CD4-positive, alpha-beta memory T cell (primary cell): ENCODE measurements at regions not wholly inside any gene's neighbourhood (a gene's known extent, or its start where the extent isn't known, plus 50 kb on each side); places are given as distances from the start of the nearest gene placed in this dataset.

Experiments used
- CTCF ChIA-PET: fragments of 350-600 bp; sonication (Branson Sonifier 250); formaldehyde crosslinking; loops from one replicate; lab custom pipeline; 2021; ENCODE audit warnings: inconsistent platforms; ENCODE audit not compliant: partially characterized antibody; lab: Charles Lee
- POLR2A ChIA-PET: fragments of 350-600 bp; sonication (Branson Sonifier 250); formaldehyde crosslinking; loops from one replicate; lab custom pipeline; 2021; ENCODE audit not compliant: partially characterized antibody; lab: Charles Lee
- DNase-seq, 5 donors: peaks; one replicate each; pipeline versions ENCODE4 v3.0.0 to v3.0.0-alpha.2; 2020 to 2022; ENCODE audit warnings: mixed read lengths in 1 of 5
- H3K27ac ChIP-seq: one replicate; pipeline ENCODE4 v1.7.0; 2013; ENCODE audit warnings: low read depth, low read length
- H3K27me3 ChIP-seq: 2 replicates; pipeline ENCODE4 v1.7.0; 2013; ENCODE audit warnings: mild to moderate bottlenecking, low read length, moderate library complexity; ENCODE audit not compliant: insufficient read depth
- H3K36me3 ChIP-seq: 2 replicates; pipeline ENCODE4 v1.7.0; 2013; ENCODE audit warnings: mild to moderate bottlenecking, low read length, moderate library complexity; ENCODE audit not compliant: insufficient read depth
- H3K4me1 ChIP-seq: 2 replicates; pipeline ENCODE4 v1.7.0; 2013; ENCODE audit warnings: mild to moderate bottlenecking, low read length, moderate library complexity; ENCODE audit not compliant: insufficient read depth
- H3K4me3 ChIP-seq, 2 donors: one replicate each; pipeline ENCODE4 v1.7.0; 2013; ENCODE audit warnings: low read length in 2 of 2, mild to moderate bottlenecking in 1 of 2
- H3K9me3 ChIP-seq, 2 donors: one replicate each; pipeline ENCODE4 v1.7.0; 2013; ENCODE audit warnings: low read length in 2 of 2, control low read depth in 1 of 2; ENCODE audit not compliant: control insufficient read depth in 1 of 2
- H3K27ac Mint-ChIP-seq, 7 donors: one replicate each; pipeline ENCODE4 v1.8.0; 2020 to 2021; ENCODE audit warnings: mixed read lengths in 7 of 7, mild to moderate bottlenecking in 6 of 7, inconsistent platforms in 3 of 7, moderate library complexity in 3 of 7
- H3K27me3 Mint-ChIP-seq, 2 donors: one replicate each; pipeline ENCODE4 v1.8.0; 2020 to 2021; ENCODE audit warnings: mixed read lengths in 2 of 2
- H3K36me3 Mint-ChIP-seq, 2 donors: one replicate each; pipeline ENCODE4 v1.8.0; 2020 to 2021; ENCODE audit warnings: mixed read lengths in 2 of 2, inconsistent platforms in 1 of 2, mild to moderate bottlenecking in 1 of 2
- H3K4me1 Mint-ChIP-seq, 4 donors: one replicate each; pipeline ENCODE4 v1.8.0; 2020 to 2021; ENCODE audit warnings: mixed read lengths in 4 of 4, mild to moderate bottlenecking in 1 of 4
- H3K4me3 Mint-ChIP-seq, 8 donors: one replicate each; pipeline ENCODE4 v1.8.0; 2020 to 2021; ENCODE audit warnings: mixed read lengths in 8 of 8, mild to moderate bottlenecking in 7 of 8, moderate library complexity in 6 of 8, inconsistent platforms in 3 of 8
- H3K9me3 Mint-ChIP-seq, 8 donors: one replicate each; pipeline ENCODE4 v1.8.0; 2020 to 2021; ENCODE audit warnings: mixed read lengths in 8 of 8, mild to moderate bottlenecking in 5 of 8, inconsistent platforms in 3 of 8, moderate library complexity in 1 of 8
- intact Hi-C: fragments of 100-400 bp; cut with micrococcal nuclease; formaldehyde crosslinking; loops from one replicate; pipeline ENCODE4 v1.15.1; 2023

GRCh38 chr11:113534625-113535024, 59.4 kb upstream of the DRD2 start:
- intact Hi-C loops: loop anchor here (5.0 kb wide), 1 partner anchor 728 kb away; no protein-coding TSS in a partner anchor
- H3K36me3 Mint-ChIP-seq: no peaks in the 10 kb centered on the region

GRCh38 chr11:113533425-113533698, 58.2 kb upstream of the DRD2 start:
- H3K27ac Mint-ChIP-seq: no peak overlapping the region
- Histone ChIP-seq H3K4me1 (no peaks in the 10 kb centered on the region), H3K9me3 (no peaks in the 10 kb centered on the region), H3K27ac (no peak overlapping the region), H3K36me3 (no peaks in the 10 kb centered on the region), H3K27me3 (no peaks in the 10 kb centered on the region), H3K4me3 (no peak overlapping the region)
- no peaks in the 10 kb centered on the region for H3K9me3 Mint-ChIP-seq
- DNase-seq: no peak
- H3K27me3 Mint-ChIP-seq: peaks cover 10 to 21% of the 10 kb centered on the region in 2 donors
- POLR2A ChIA-PET: no interaction called here
- CTCF ChIA-PET: interaction anchor here (0.5 to 5.8 kb wide), 11 partner anchors 8 to 1461 kb away, joined by 3 to 61 read pairs (median 4); no protein-coding TSS in a partner anchor
- H3K4me1 Mint-ChIP-seq: peaks cover 0 to 2% (median 0%) of the 10 kb centered on the region in 4 donors
- H3K36me3 Mint-ChIP-seq: no peaks in the 10 kb centered on the region
- no peak overlapping the region for H3K4me3 Mint-ChIP-seq
- intact Hi-C loops: loop anchor here (5.0 kb wide), 1 partner anchor 729 kb away; no protein-coding TSS in a partner anchor

More at GRCh38 chr11:113534625-113535024, 59.4 kb upstream of the DRD2 start:
- Mint-ChIP-seq H3K9me3 (no peaks in the 10 kb centered on the region), H3K4me1 (peaks cover 0 to 2% (median 0%) of the 10 kb centered on the region in 4 donors), H3K27ac (no peak overlapping the region), H3K27me3 (peaks cover 10 to 22% of the 10 kb centered on the region in 2 donors), H3K4me3 (no peak overlapping the region)
- H3K27me3 ChIP-seq: no peaks in the 10 kb centered on the region
- H3K4me1 ChIP-seq: no peaks in the 10 kb centered on the region
- DNase-seq: no peak
- no peak overlapping the region for H3K27ac ChIP-seq
- H3K36me3 ChIP-seq: no peaks in the 10 kb centered on the region
- ChIA-PET POLR2A (no interaction called here), CTCF (interaction anchor here (1.0 to 5.8 kb wide), 4 partner anchors 14 to 236 kb away, joined by 3 to 43 read pairs (median 6); no protein-coding TSS in a partner anchor)
- H3K4me3 ChIP-seq: no peak overlapping the region
- no peaks in the 10 kb centered on the region for H3K9me3 ChIP-seq

DNA sequence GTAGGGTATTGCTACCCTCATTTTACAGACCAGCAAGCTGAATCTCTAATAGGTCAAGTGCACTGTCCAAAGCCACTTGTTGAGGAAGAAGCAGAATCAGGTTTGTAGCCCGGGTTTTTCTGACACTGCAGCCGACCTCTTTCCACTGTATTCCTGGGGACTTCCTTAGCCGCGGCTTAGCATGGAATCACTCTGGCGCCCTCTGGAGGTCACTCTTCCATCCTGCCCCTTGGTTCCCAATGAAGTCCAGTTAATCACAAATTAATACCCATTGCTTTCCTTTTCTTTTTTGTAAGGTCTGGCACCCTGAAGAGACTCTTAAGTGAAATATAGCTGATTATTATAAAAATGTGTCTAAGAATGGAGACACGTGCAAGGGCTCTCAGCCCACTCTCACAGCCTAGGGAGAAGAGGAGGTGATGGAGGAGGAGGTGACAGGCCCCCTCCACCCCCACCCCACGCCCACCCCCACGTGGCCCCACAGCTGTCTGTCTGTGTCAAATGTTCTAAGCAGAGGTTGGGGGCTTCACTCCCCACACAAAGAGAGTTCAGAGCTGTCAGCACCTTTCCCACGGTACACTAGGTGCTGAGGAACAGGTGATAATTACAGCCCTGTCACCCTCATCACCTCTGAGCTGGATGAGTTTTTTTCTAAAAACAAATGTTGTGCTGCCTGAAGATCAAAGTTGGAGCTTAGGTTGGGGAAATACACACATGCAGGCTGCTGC, 57.7 kb upstream of the DRD2 start:
- H3K4me1 Mint-ChIP-seq: peaks cover 0 to 2% (median 0%) of the 10 kb centered on the region in 4 donors
- H3K27me3 Mint-ChIP-seq: peaks cover 6 to 18% of the 10 kb centered on the region in 2 donors
- POLR2A ChIA-PET: no interaction called here
- no peaks in the 10 kb centered on the region for H3K27me3 ChIP-seq
- H3K27ac Mint-ChIP-seq: no peak overlapping the region
- no peaks in the 10 kb centered on the region for H3K9me3 Mint-ChIP-seq
- no peak overlapping the region for H3K27ac ChIP-seq
- no peaks in the 10 kb centered on the region for H3K4me1 ChIP-seq
- intact Hi-C loops: loop anchor here (5.0 kb wide), 1 partner anchor 729 kb away; no protein-coding TSS in a partner anchor
- H3K36me3 ChIP-seq: no peaks in the 10 kb centered on the region
- CTCF ChIA-PET: interaction anchor here (0.5 to 5.8 kb wide), 9 partner anchors 9 to 1460 kb away, joined by 3 to 61 read pairs (median 5); no protein-coding TSS in a partner anchor
- DNase-seq: peak; percentile 19 to 42 (median 34)
- H3K9me3 ChIP-seq: no peaks in the 10 kb centered on the region
- peak overlapping the region in 1 of 8 donors; percentile 32 for H3K4me3 Mint-ChIP-seq
- no peak overlapping the region for H3K4me3 ChIP-seq
- H3K36me3 Mint-ChIP-seq: no peaks in the 10 kb centered on the region

DNA sequence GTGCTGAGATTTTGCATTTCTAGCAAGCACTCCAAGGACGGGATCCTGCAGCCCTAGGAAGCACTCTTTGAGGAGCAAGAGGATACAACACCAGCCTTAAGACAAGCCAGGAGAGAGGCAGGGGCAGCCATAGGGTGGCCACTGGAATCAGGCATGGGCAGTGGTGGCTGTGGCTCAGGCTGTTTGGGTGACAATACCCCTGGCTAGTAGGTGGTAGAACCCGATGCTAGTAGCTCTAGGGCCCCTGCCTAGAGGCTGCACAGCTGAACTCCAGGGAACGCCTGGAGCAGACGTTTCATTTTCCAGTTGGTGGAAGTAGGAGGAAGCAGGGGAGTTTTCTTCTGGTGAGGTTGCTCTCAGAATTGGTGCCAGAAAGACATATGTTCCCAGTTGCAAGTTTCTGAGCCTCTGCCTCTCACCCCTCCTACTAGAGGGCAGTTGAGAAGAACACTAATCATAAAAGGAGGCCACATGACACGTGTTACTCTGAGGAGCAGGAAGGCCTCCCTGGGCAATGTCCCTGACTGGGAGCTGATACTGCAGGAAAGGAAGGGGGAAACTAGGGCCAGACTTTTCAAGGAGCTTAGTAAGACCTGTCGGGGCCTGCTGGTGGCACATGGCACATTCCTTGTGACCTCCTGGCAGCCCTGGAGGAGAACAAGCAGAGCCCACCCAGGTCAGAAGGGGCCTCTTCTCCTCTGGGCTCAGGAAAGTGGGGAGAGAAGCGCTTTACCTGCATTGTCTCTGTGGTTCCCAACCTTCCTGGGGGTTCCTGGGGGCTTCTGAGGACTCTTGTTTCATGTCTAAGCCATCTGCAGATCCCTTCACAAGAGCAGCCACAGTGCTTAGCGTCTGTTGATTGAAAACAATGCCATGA, 56.6 kb upstream of the DRD2 start:
- no peaks in the 10 kb centered on the region for H3K9me3 ChIP-seq
- H3K9me3 Mint-ChIP-seq: no peaks in the 10 kb centered on the region
- peaks cover 0 to 2% (median 0%) of the 10 kb centered on the region in 4 donors for H3K4me1 Mint-ChIP-seq
- DNase-seq: no peak
- H3K4me3 Mint-ChIP-seq: no peak overlapping the region
- H3K36me3 Mint-ChIP-seq: no peaks in the 10 kb centered on the region
- ChIA-PET POLR2A (no interaction called here), CTCF (interaction anchor here (1.1 to 5.8 kb wide), 9 partner anchors 8 to 1312 kb away, joined by 3 to 61 read pairs (median 5); no protein-coding TSS in a partner anchor)
- no peaks in the 10 kb centered on the region for H3K36me3 ChIP-seq
- H3K27ac Mint-ChIP-seq: no peak overlapping the region
- intact Hi-C loops: loop anchor here (5.0 kb wide), 1 partner anchor 730 kb away; no protein-coding TSS in a partner anchor
- H3K27me3 Mint-ChIP-seq: peaks cover 6 to 13% of the 10 kb centered on the region in 2 donors
- H3K27me3 ChIP-seq: no peaks in the 10 kb centered on the region
- H3K4me3 ChIP-seq: no peak overlapping the region
- no peaks in the 10 kb centered on the region for H3K4me1 ChIP-seq
- H3K27ac ChIP-seq: no peak overlapping the region

DNA sequence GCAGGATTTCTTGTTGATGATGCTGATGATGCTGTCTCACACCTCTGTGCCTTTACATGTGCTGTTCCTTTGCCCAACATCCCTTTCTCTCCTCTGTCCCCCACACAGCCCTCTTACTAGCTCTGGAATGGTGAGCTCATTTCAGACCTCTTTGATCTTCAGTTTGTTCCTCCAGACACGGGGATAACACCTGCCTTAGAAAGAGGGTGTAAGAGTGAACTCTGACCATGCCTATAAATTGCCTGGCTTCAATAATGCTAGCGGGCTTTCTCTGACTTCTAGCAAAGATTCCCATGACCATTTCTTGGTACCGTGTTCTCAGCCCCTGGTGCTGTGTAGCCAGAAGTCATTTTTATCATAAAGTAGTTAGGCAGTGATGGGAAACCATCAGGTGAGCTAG, 55.9 kb upstream of the DRD2 start:
- H3K36me3 ChIP-seq: no peaks in the 10 kb centered on the region
- intact Hi-C loops: loop anchor here (5.0 kb wide), 1 partner anchor 731 kb away; no protein-coding TSS in a partner anchor
- ChIA-PET POLR2A (no interaction called here), CTCF (interaction anchor here (0.7 to 5.8 kb wide), 8 partner anchors 9 to 1312 kb away, joined by 3 to 61 read pairs (median 4); no protein-coding TSS in a partner anchor)
- no peaks in the 10 kb centered on the region for H3K4me1 ChIP-seq
- no peaks in the 10 kb centered on the region for H3K27me3 ChIP-seq
- Mint-ChIP-seq H3K4me3 (no peak overlapping the region), H3K36me3 (no peaks in the 10 kb centered on the region), H3K27me3 (peaks cover 6 to 13% of the 10 kb centered on the region in 2 donors), H3K27ac (no peak overlapping the region), H3K9me3 (no peaks in the 10 kb centered on the region), H3K4me1 (peaks cover 0 to 2% (median 0%) of the 10 kb centered on the region in 4 donors)
- no peak for DNase-seq
- H3K4me3 ChIP-seq: no peak overlapping the region
- no peak overlapping the region for H3K27ac ChIP-seq
- no peaks in the 10 kb centered on the region for H3K9me3 ChIP-seq

DNA sequence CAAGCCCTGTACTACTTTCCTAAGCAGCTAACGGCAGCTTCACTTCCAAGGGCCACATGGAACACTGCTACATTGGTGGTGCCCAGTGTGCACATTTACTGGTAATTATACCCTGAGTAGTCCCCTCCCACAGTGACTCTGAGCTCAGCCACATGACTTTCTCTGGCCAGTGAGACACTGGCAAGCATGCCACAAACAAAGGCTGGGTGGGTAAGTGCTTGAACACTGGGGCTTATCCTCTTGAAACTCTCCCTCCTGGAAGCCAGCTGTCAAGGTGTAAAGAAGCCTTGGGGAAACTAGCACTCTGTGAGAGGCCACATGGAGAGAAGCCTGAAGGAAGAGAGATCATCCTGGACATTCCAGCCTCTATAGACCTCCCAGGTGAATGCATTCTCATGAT, 54.4 kb upstream of the DRD2 start:
- Histone ChIP-seq H3K27ac (no peak overlapping the region), H3K27me3 (no peaks in the 10 kb centered on the region), H3K9me3 (no peaks in the 10 kb centered on the region), H3K4me3 (no peak overlapping the region), H3K36me3 (no peaks in the 10 kb centered on the region), H3K4me1 (no peaks in the 10 kb centered on the region)
- Mint-ChIP-seq H3K27me3 (peaks cover 2 to 9% of the 10 kb centered on the region in 2 donors), H3K4me3 (no peak overlapping the region), H3K4me1 (peaks cover 0 to 2% (median 0%) of the 10 kb centered on the region in 4 donors), H3K9me3 (no peaks in the 10 kb centered on the region), H3K27ac (no peak overlapping the region), H3K36me3 (no peaks in the 10 kb centered on the region)
- ChIA-PET CTCF (interaction anchor here (1.1 to 5.8 kb wide), 4 partner anchors 9 to 225 kb away, joined by 3 to 61 read pairs (median 29); no protein-coding TSS in a partner anchor), POLR2A (no interaction called here)
- peak in 1 of 5 donors; percentile 27 for DNase-seq
- intact Hi-C loops: loop anchor here (5.0 kb wide), 1 partner anchor 733 kb away; no protein-coding TSS in a partner anchor
